ENCODE measurements at regions not wholly inside any gene's neighbourhood (a gene's known extent, or its start where the extent isn't known, plus 50 kb on each side); places are given as distances from the start of the nearest gene placed in this dataset.

- Histone ChIP-seq H3K4me2 (ENCODE audit: low read length) (no peak overlapping the region), H4K20me1 (ENCODE audit: insufficient read depth, low read length) (no peaks in the 10 kb centered on the region), H2AFZ (ENCODE audit: low read length) (no peak overlapping the region), H3K4me1 (ENCODE audit: insufficient read depth, low read length, poor library complexity, severe bottlenecking) (no peaks in the 10 kb centered on the region), H3K36me3 (ENCODE audit: insufficient read depth, low read length) (no peaks in the 10 kb centered on the region), H3K9me2 (ENCODE audit: insufficient read depth, low read length) (no peaks in the 10 kb centered on the region), H3K27ac (ENCODE audit: low read depth, low read length, poor library complexity, severe bottlenecking) (no peak overlapping the region), H3K4me3 (ENCODE audit: low read depth, low read length, poor library complexity, severe bottlenecking) (no peak overlapping the region), H3K9me3 (ENCODE audit: low read length) (no peaks in the 10 kb centered on the region), H3K79me2 (ENCODE audit: insufficient read depth, low read depth, low read length) (no peaks in the 10 kb centered on the region)
- intact Hi-C loops (cut with micrococcal nuclease; ENCODE audit: unreplicated experiment): no loop called here
- no peak for DNase-seq (ENCODE audit: low spot score)
- TF ChIP-seq CTCF (conservative IDR thresholded peaks at IDR 0.05; ENCODE audit: low read length) (no peak), EZH2phosphoT487 (IDR thresholded peaks at IDR 0.05; ENCODE audit: borderline replicate concordance, low read depth, low read length) (no peak)
- ChIA-PET CTCF (ENCODE audit: unreplicated experiment) (no interaction called here), POLR2A (no interaction called here)
- no TSS peak for BruUV-seq (replicated peaks)
Observed at GRCh38 chr4:104188301-104188700, 306.4 kb downstream of the CXXC4 start.

- H3K27ac ChIP-seq (ENCODE audit: low read depth, low read length, poor library complexity, severe bottlenecking): no peak overlapping the region
- no peak for DNase-seq (ENCODE audit: low spot score)
- H3K9me3 ChIP-seq (ENCODE audit: low read length): no peaks in the 10 kb centered on the region
- H3K4me2 ChIP-seq (ENCODE audit: low read length): no peak overlapping the region
- intact Hi-C loops (cut with micrococcal nuclease; ENCODE audit: unreplicated experiment): no loop called here
- H3K9me2 ChIP-seq (ENCODE audit: insufficient read depth, low read length): no peaks in the 10 kb centered on the region
- H3K4me1 ChIP-seq (ENCODE audit: insufficient read depth, low read length, poor library complexity, severe bottlenecking): no peaks in the 10 kb centered on the region
- no peak overlapping the region for H2AFZ ChIP-seq (ENCODE audit: low read length)
- POLR2A ChIA-PET: no interaction called here
- H3K4me3 ChIP-seq (ENCODE audit: low read depth, low read length, poor library complexity, severe bottlenecking): no peak overlapping the region
- H3K79me2 ChIP-seq (ENCODE audit: insufficient read depth, low read depth, low read length): no peaks in the 10 kb centered on the region
- TF ChIP-seq CTCF (conservative IDR thresholded peaks at IDR 0.05; ENCODE audit: low read length): no peak
- TF ChIP-seq EZH2phosphoT487 (IDR thresholded peaks at IDR 0.05; ENCODE audit: borderline replicate concordance, low read depth, low read length): no peak
- CTCF ChIA-PET (ENCODE audit: unreplicated experiment): no interaction called here
- no peaks in the 10 kb centered on the region for H3K36me3 ChIP-seq (ENCODE audit: insufficient read depth, low read length)
- no peaks in the 10 kb centered on the region for H4K20me1 ChIP-seq (ENCODE audit: insufficient read depth, low read length)
- no TSS peak for BruUV-seq (replicated peaks)
Observed at GRCh38 chr4:104169437-104169836, 325.3 kb downstream of the CXXC4 start.

DNA sequence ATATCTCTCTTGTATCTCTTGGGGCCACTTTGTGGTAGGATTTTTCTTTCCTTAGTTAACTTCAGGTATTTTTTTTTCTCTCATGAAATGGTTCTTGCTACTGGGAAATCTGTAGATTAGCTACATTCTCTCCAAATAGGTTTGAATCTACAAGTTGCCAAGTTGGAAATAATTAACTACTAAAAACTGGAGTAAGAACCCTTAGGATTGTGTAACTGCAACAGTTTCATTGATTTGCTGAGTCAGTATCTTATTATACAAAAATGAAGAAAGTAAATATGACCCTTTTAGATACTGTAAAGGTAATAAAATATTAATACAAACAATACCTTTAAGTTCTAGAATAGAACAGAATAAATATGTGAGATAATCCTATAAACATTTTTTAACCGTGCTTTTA, 327.9 kb downstream of the CXXC4 start:
- POLR2A ChIA-PET: no interaction called here
- no peak for TF ChIP-seq CTCF (conservative IDR thresholded peaks at IDR 0.05; ENCODE audit: low read length)
- no peak for TF ChIP-seq EZH2phosphoT487 (IDR thresholded peaks at IDR 0.05; ENCODE audit: borderline replicate concordance, low read depth, low read length)
- intact Hi-C loops (cut with micrococcal nuclease; ENCODE audit: unreplicated experiment): no loop called here

More for the DNA sequence above, 327.9 kb downstream of the CXXC4 start:
- DNase-seq (ENCODE audit: low spot score): no peak
- CTCF ChIA-PET (ENCODE audit: unreplicated experiment): no interaction called here
- Histone ChIP-seq H3K36me3 (ENCODE audit: insufficient read depth, low read length) (no peaks in the 10 kb centered on the region), H3K27ac (ENCODE audit: low read depth, low read length, poor library complexity, severe bottlenecking) (no peak overlapping the region), H3K4me1 (ENCODE audit: insufficient read depth, low read length, poor library complexity, severe bottlenecking) (no peaks in the 10 kb centered on the region), H3K9me3 (ENCODE audit: low read length) (no peaks in the 10 kb centered on the region), H3K9me2 (ENCODE audit: insufficient read depth, low read length) (no peaks in the 10 kb centered on the region), H4K20me1 (ENCODE audit: insufficient read depth, low read length) (no peaks in the 10 kb centered on the region), H2AFZ (ENCODE audit: low read length) (no peak overlapping the region), H3K4me2 (ENCODE audit: low read length) (no peak overlapping the region), H3K79me2 (ENCODE audit: insufficient read depth, low read depth, low read length) (no peaks in the 10 kb centered on the region), H3K4me3 (ENCODE audit: low read depth, low read length, poor library complexity, severe bottlenecking) (no peak overlapping the region)
- BruUV-seq (replicated peaks): no TSS peak

Data from OCI-LY7 (cell line).